22Rv1 (cell line): ENCODE measurements at regions not wholly inside any gene's neighbourhood (a gene's known extent, or its start where the extent isn't known, plus 50 kb on each side); places are given as distances from the start of the nearest gene placed in this dataset.

ENCODE experiments used
- CTCF ChIP-seq: fragments of 450-650 bp; IDR thresholded peaks from 2 replicates; pipeline ENCODE4 v1.5.1; 2017; ENCODE audit warnings: mild to moderate bottlenecking
- ZFX ChIP-seq: fragments of 450-650 bp; IDR thresholded peaks from 2 replicates; pipeline ENCODE4 v1.6.1; 2017; ENCODE audit warnings: antibody characterized with exemption, borderline replicate concordance

- no peak for TF ChIP-seq CTCF
- TF ChIP-seq ZFX, result no peak
Measured at GRCh38 chr12:97701901-97702300, 239.3 kb downstream of the RMST start.
